ENCODE measurements at regions not wholly inside any gene's neighbourhood (a gene's known extent, or its start where the extent isn't known, plus 50 kb on each side); places are given as distances from the start of the nearest gene placed in this dataset.

GRCh38 chr11:33646629-33647028 lies 54.0 kb downstream of the C11orf91 start:
- DNase-seq (ENCODE audit: insufficient read length, low spot score) (no peak), FAIRE-seq (no peak)

- DNase-seq (ENCODE audit: insufficient read length, low spot score) (no peak), FAIRE-seq (no peak)
Observed at GRCh38 chr11:33646168-33646567, 54.5 kb downstream of the C11orf91 start.

GRCh38 chr11:33645686-33646085 lies 54.9 kb downstream of the C11orf91 start:
- FAIRE-seq, result no peak
- no peak for DNase-seq (ENCODE audit: insufficient read length, low spot score)

- DNase-seq (ENCODE audit: insufficient read length, low spot score), result no peak
- FAIRE-seq, result no peak
Observed at GRCh38 chr11:33643167-33643824, 57.3 kb downstream of the C11orf91 start.

GRCh38 chr11:33642461-33643166 lies 58.0 kb downstream of the C11orf91 start:
- no peak for DNase-seq (ENCODE audit: insufficient read length, low spot score)
- FAIRE-seq, result no peak

- DNase-seq (ENCODE audit: insufficient read length, low spot score) (no peak), FAIRE-seq (no peak)
Observed at GRCh38 chr11:33640730-33641371, 59.8 kb downstream of the C11orf91 start.

GRCh38 chr11:33638608-33639007 lies 62.0 kb downstream of the C11orf91 start:
- DNase-seq (ENCODE audit: insufficient read length, low spot score) (no peak), FAIRE-seq (no peak)

GRCh38 chr11:33636104-33636503 lies 64.5 kb downstream of the C11orf91 start:
- DNase-seq (ENCODE audit: insufficient read length, low spot score) (no peak), FAIRE-seq (no peak)

- DNase-seq (ENCODE audit: insufficient read length, low spot score), result no peak
- FAIRE-seq, result no peak
Observed at GRCh38 chr11:33635161-33635560, 65.5 kb downstream of the C11orf91 start.

- FAIRE-seq (peak; percentile 69), DNase-seq (ENCODE audit: insufficient read length, low spot score) (peak; percentile 46)
Observed at GRCh38 chr11:33634291-33634834, 66.3 kb downstream of the C11orf91 start.

GRCh38 chr11:33633251-33634003 lies 67.2 kb downstream of the C11orf91 start:
- no peak for FAIRE-seq
- DNase-seq (ENCODE audit: insufficient read length, low spot score), result peak; percentile 61

- FAIRE-seq, result no peak
- no peak for DNase-seq (ENCODE audit: insufficient read length, low spot score)
Observed at GRCh38 chr11:33631749-33632091, 68.9 kb downstream of the C11orf91 start.

GRCh38 chr11:33630936-33631748 lies 69.5 kb downstream of the C11orf91 start:
- DNase-seq (ENCODE audit: insufficient read length, low spot score) (no peak), FAIRE-seq (no peak)

GRCh38 chr11:33624083-33624482 lies 76.5 kb downstream of the C11orf91 start:
- DNase-seq (ENCODE audit: insufficient read length, low spot score) (no peak), FAIRE-seq (no peak)

- FAIRE-seq (no peak), DNase-seq (ENCODE audit: insufficient read length, low spot score) (no peak)
Observed at GRCh38 chr11:33622806-33623205, 77.8 kb downstream of the C11orf91 start.

- FAIRE-seq, result no peak
- no peak for DNase-seq (ENCODE audit: insufficient read length, low spot score)
Observed at GRCh38 chr11:33622186-33622585, 78.4 kb downstream of the C11orf91 start.

GRCh38 chr11:33620423-33621171 lies 80.0 kb downstream of the C11orf91 start:
- FAIRE-seq (no peak), DNase-seq (ENCODE audit: insufficient read length, low spot score) (no peak)

GRCh38 chr11:33618956-33619355 lies 81.7 kb downstream of the C11orf91 start:
- DNase-seq (ENCODE audit: insufficient read length, low spot score) (no peak), FAIRE-seq (no peak)

GRCh38 chr11:33618351-33618710 lies 82.3 kb downstream of the C11orf91 start:
- FAIRE-seq (no peak), DNase-seq (ENCODE audit: insufficient read length, low spot score) (no peak)
